K562 (cell line): ENCODE measurements at regions not wholly inside any gene's neighbourhood (a gene's known extent, or its start where the extent isn't known, plus 50 kb on each side); places are given as distances from the start of the nearest gene placed in this dataset.

Source experiments
- ATAC-seq: fragments of 200-7000 bp; cut with Tn5 transposase; 3 replicates; pipeline ENCODE4 v1.9.1; 2020; ENCODE audit warnings: moderate library complexity
- BruUV-seq: library from RNA; stranded (reverse); fragments of 400-500 nt; replicated peaks from 2 replicates; lab custom pipeline; 2021; lab: Mats Ljungman, UMichigan
- CTCF ChIA-PET: fragments of 300-600 bp; formaldehyde crosslinking; extraction: SDS; loops from one replicate; lab custom pipeline; 2021; ENCODE audit warnings: low intra/inter-chr PET ratio; lab: Yijun Ruan, JAX
- POLR2A ChIA-PET: fragments of 300-600, 350-650 bp; sonication (Branson Sonifier 250); formaldehyde crosslinking; extraction: SDS; loops from one replicate; lab custom pipeline; 2021; ENCODE audit warnings: antibody characterized with exemption, inconsistent platforms; lab: Yijun Ruan, JAX
- DNase-seq, 4 experiments: peaks; one replicate each; pipeline versions ENCODE4 v3.0.0 to v3.0.0-alpha.2; 2011 to 2018; ENCODE audit warnings: low spot score in 3 of 4, mixed read lengths in 3 of 4; ENCODE audit errors: extremely low read depth in 1 of 4
- FAIRE-seq: peaks from 2 replicates; lab custom pipeline; 2011; peaks lifted over from hg19 to GRCh38; lab: Jason Lieb, UNC
- H2AFZ ChIP-seq: 2 replicates; pipeline ENCODE4 v1.6.0; 2011; ENCODE audit warnings: low read depth, low read length, control low read depth, inconsistent platforms
- H3K27ac ChIP-seq: fragments of 200-600 bp; 3 replicates; pipeline ENCODE4 v1.8.0; 2011; ENCODE audit warnings: low read depth, mild to moderate bottlenecking, control low read depth, inconsistent platforms, low read length, moderate library complexity, mixed read lengths; ENCODE audit errors: extremely low read depth
- H3K27me3 ChIP-seq, 2 experiments: fragments of 300-600 bp in 1 of 2; 2 replicates in 1 of 2; 3 replicates in 1 of 2; pipeline versions ENCODE4 v1.6.0 to v1.8.0; 2011; ENCODE audit warnings: inconsistent platforms in 2 of 2, low read length in 2 of 2, mild to moderate bottlenecking in 1 of 2, mixed read lengths in 1 of 2, moderate library complexity in 1 of 2; ENCODE audit not compliant: control insufficient read depth in 2 of 2, insufficient read depth in 2 of 2
- H3K36me3 ChIP-seq: fragments of 300-600 bp; 3 replicates; pipeline ENCODE4 v1.8.0; 2011; ENCODE audit warnings: mild to moderate bottlenecking, low read length, inconsistent platforms; ENCODE audit not compliant: control insufficient read depth, insufficient read depth
- H3K4me1 ChIP-seq, 2 experiments: fragments of 200-600 bp in 1 of 2; replicated peaks in 1 of 2; 2 replicates in 1 of 2; 3 replicates in 1 of 2; pipeline versions ENCODE4 v1.5.1 to v1.8.0; 2011; ENCODE audit warnings: inconsistent platforms in 2 of 2, low read length in 2 of 2, mild to moderate bottlenecking in 1 of 2, mixed read lengths in 1 of 2, moderate library complexity in 1 of 2; ENCODE audit not compliant: control insufficient read depth in 2 of 2, insufficient read depth in 2 of 2
- H3K4me2 ChIP-seq: 2 replicates; pipeline ENCODE4 v1.6.1; 2011; ENCODE audit warnings: low read length, control low read depth, inconsistent platforms, mixed read lengths; ENCODE audit not compliant: insufficient read depth
- H3K4me3 ChIP-seq: fragments of 200-600 bp; sonication (generic), shearing (Covaris generic); 2 replicates; pipeline ENCODE4 v1.5.1; 2016; ENCODE audit warnings: control low read depth, inconsistent platforms
- H3K79me2 ChIP-seq: fragments of 200-600 bp; 3 replicates; pipeline ENCODE4 v1.8.0; 2011; ENCODE audit warnings: low read length, inconsistent platforms; ENCODE audit not compliant: control insufficient read depth, insufficient read depth
- H3K9ac ChIP-seq, 2 experiments: 2 replicates each; pipeline versions ENCODE4 v1.6.0 to v1.6.1; 2011; ENCODE audit warnings: low read depth in 2 of 2, low read length in 2 of 2, control low read depth in 1 of 2, inconsistent platforms in 1 of 2, mild to moderate bottlenecking in 1 of 2, mixed read lengths in 1 of 2; ENCODE audit not compliant: insufficient read depth in 1 of 2
- H3K9me1 ChIP-seq: one replicate; pipeline ENCODE4 v1.6.0; 2011; ENCODE audit warnings: inconsistent platforms, mild to moderate bottlenecking, low read length, moderate library complexity; ENCODE audit not compliant: control insufficient read depth, insufficient read depth
- H3K9me3 ChIP-seq: replicated peaks from 2 replicates; pipeline ENCODE4 v1.5.1; 2011; ENCODE audit warnings: low read depth, low read length, inconsistent platforms; ENCODE audit not compliant: control insufficient read depth, insufficient read depth
- H4K20me1 ChIP-seq: replicated peaks from 2 replicates; pipeline ENCODE4 v1.6.1; 2011; ENCODE audit warnings: low read length, inconsistent platforms, mixed read lengths; ENCODE audit not compliant: control insufficient read depth, insufficient read depth
- ETS2 ChIP-seq: IDR thresholded peaks from 2 replicates; pipeline ENCODE4 v1.6.1; 2016; ENCODE audit warnings: borderline replicate concordance, missing genetic modification characterization, mild to moderate bottlenecking, moderate library complexity, missing compliant biosample characterization; ENCODE audit not compliant: poor library complexity, severe bottlenecking
- MED1 ChIP-seq: sonication (generic); formaldehyde crosslinking; IDR thresholded peaks from 2 replicates; pipeline ENCODE4 v1.8.1; 2023; ENCODE audit warnings: missing genetic modification reagents, borderline replicate concordance
- NCOA2 ChIP-seq, 2 experiments: fragments of 450-650 bp; IDR thresholded peaks; 2 replicates each; pipeline ENCODE4 v1.6.1; 2018; ENCODE audit warnings: mild to moderate bottlenecking in 2 of 2, moderate library complexity in 1 of 2; ENCODE audit not compliant: partially characterized antibody in 2 of 2
- PHB ChIP-seq: fragments of 250-450 bp; sonication (Bioruptor Pico); IDR thresholded peaks from 2 replicates; pipeline ENCODE4 v1.5.0; 2021
- SAP30 ChIP-seq: fragments of 200-600 bp; sonication (generic); IDR thresholded peaks from 2 replicates; pipeline ENCODE4 v1.6.1; 2012; ENCODE audit warnings: borderline replicate concordance, low read depth, mild to moderate bottlenecking, moderate library complexity, low read length, control low read depth, inconsistent platforms; ENCODE audit not compliant: insufficient read depth, poor library complexity, severe bottlenecking
- SRF ChIP-seq, 2 experiments: fragments of 250-450, 450-650 bp in 1 of 2; sonication (Bioruptor Pico) in 1 of 2; sonication (generic) in 1 of 2; formaldehyde crosslinking; IDR thresholded peaks; 2 replicates each; pipeline versions ENCODE4 v1.5.0 to v1.5.1; 2020 to 2022; ENCODE audit warnings: mild to moderate bottlenecking in 1 of 2, missing genetic modification reagents in 1 of 2
- THAP12 ChIP-seq: fragments of 250-450 bp; sonication (Bioruptor Pico); IDR thresholded peaks from 2 replicates; pipeline ENCODE4 v1.9.0; 2021; ENCODE audit warnings: mild to moderate bottlenecking, inconsistent platforms
- ZNF280B ChIP-seq: fragments of 250-450 bp; sonication (Bioruptor Pico); IDR thresholded peaks from 2 replicates; pipeline ENCODE4 v1.5.1; 2021; ENCODE audit warnings: mild to moderate bottlenecking
- ZNF696 ChIP-seq: fragments of 250-450 bp; sonication (Bioruptor Pico); conservative IDR thresholded peaks from 2 replicates; pipeline ENCODE4 v1.4.0; 2020; ENCODE audit warnings: mild to moderate bottlenecking, moderate library complexity
- ZZZ3 ChIP-seq: fragments of 450-650 bp; IDR thresholded peaks from 2 replicates; pipeline ENCODE4 v1.6.1; 2016; ENCODE audit warnings: antibody characterized with exemption, mild to moderate bottlenecking, moderate library complexity
- WGBS: fragments of 100-300 bp; shearing (Covaris generic); methylation state at CpG from one replicate; pipeline ENCODE4 v1.1.6; 2016; ENCODE audit warnings: low coverage, mixed read lengths; ENCODE audit not compliant: insufficient coverage; ENCODE audit errors: missing lambda C conversion rate; 5-methylcytosine and 5-hydroxymethylcytosine counted together
- in situ Hi-C: fragments of 300-500 bp; cut with MboI; formaldehyde crosslinking; loops from 4 replicates; pipeline ENCODE4 v1.15.0; 2018; ENCODE audit warnings: inconsistent platforms, mixed read lengths
- intact Hi-C: fragments of 100-400 bp; cut with micrococcal nuclease; formaldehyde crosslinking; loops from 2 replicates; pipeline ENCODE4 v1.14.2; 2022
- TF ChIP-seq, protein P1 (sequence below): sonication (generic); formaldehyde crosslinking; IDR thresholded peaks from 2 replicates; pipeline ENCODE4 v1.8.0; 2022; ENCODE audit warnings: missing genetic modification reagents, mild to moderate bottlenecking, borderline replicate concordance

- 3% methylated on average over 2 of the region's 2 CpGs for WGBS
- Histone ChIP-seq H3K4me3 (no peak overlapping the region), H3K4me2 (no peak overlapping the region), H3K4me1 (no peaks in the 10 kb centered on the region), H3K36me3 (no peaks in the 10 kb centered on the region), H3K27me3 (no peaks in the 10 kb centered on the region), H4K20me1 (no peaks in the 10 kb centered on the region), H3K9me3 (no peaks in the 10 kb centered on the region; the same call in 1 of the 2 replicates), H3K9ac (no peak overlapping the region), H2AFZ (no peak overlapping the region), H3K79me2 (no peaks in the 10 kb centered on the region), H3K27ac (no peak overlapping the region), H3K9me1 (no peaks in the 10 kb centered on the region)
- FAIRE-seq (no peak), ATAC-seq (no peak), DNase-seq (no peak)
- in situ Hi-C loops = no loop called here
- intact Hi-C loops = no loop called here
- POLR2A ChIA-PET = no interaction called here
- no TSS peak for BruUV-seq
- CTCF ChIA-PET = no interaction called here
- TF ChIP-seq PHB (CRISPR knock-in tag) = no peak
- TF ChIP-seq ETS2 = no peak
- TF ChIP-seq SRF (CRISPR knock-in tag; IDR thresholded peaks at IDR 0.05) = no peak
- TF ChIP-seq MED1 (CRISPR knock-in tag) = no peak
- TF ChIP-seq THAP12 (CRISPR knock-in tag) = no peak
- TF ChIP-seq, protein P1, sequence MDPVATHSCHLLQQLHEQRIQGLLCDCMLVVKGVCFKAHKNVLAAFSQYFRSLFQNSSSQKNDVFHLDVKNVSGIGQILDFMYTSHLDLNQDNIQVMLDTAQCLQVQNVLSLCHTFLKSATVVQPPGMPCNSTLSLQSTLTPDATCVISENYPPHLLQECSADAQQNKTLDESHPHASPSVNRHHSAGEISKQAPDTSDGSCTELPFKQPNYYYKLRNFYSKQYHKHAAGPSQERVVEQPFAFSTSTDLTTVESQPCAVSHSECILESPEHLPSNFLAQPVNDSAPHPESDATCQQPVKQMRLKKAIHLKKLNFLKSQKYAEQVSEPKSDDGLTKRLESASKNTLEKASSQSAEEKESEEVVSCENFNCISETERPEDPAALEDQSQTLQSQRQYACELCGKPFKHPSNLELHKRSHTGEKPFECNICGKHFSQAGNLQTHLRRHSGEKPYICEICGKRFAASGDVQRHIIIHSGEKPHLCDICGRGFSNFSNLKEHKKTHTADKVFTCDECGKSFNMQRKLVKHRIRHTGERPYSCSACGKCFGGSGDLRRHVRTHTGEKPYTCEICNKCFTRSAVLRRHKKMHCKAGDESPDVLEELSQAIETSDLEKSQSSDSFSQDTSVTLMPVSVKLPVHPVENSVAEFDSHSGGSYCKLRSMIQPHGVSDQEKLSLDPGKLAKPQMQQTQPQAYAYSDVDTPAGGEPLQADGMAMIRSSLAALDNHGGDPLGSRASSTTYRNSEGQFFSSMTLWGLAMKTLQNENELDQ = no peak
- no peak for TF ChIP-seq ZNF280B (CRISPR knock-in tag)
- no peak for TF ChIP-seq ZZZ3
- no peak for TF ChIP-seq SAP30
- TF ChIP-seq ZNF696 = no peak
- no peak for TF ChIP-seq NCOA2 (IDR thresholded peaks at IDR 0.05; ENCODE audit: partially characterized antibody in 2 of 2)
Observed at GRCh38 chr5:91824406-91824805, 441.3 kb upstream of the ARRDC3 start.
